Naive B cell (primary cell): ENCODE measurements at regions not wholly inside any gene's neighbourhood (a gene's known extent, or its start where the extent isn't known, plus 50 kb on each side); places are given as distances from the start of the nearest gene placed in this dataset.
"Not testable (repeated sequence)": the region's sequence is repeated elsewhere in the genome, so short reads cannot be mapped to it uniquely, and the experiment has no call there.

ENCODE experiments used
- ATAC-seq, 2 donors: fragments of 150-1000 bp; cut with Tn5 transposase; 2 replicates each; pipeline ENCODE4 v1.10.0; 2021; ENCODE audit warnings: low read depth in 2 of 2, mild to moderate bottlenecking in 2 of 2, moderate library complexity in 2 of 2
- DNase-seq: peaks from one replicate; pipeline ENCODE4 v3.0.0; 2022
- H3K27ac Mint-ChIP-seq, 6 donors: one replicate each; pipeline ENCODE4 v1.8.0; 2020 to 2022; ENCODE audit warnings: mild to moderate bottlenecking in 6 of 6, mixed read lengths in 6 of 6, moderate library complexity in 5 of 6, inconsistent platforms in 2 of 6
- H3K27me3 Mint-ChIP-seq, 3 donors: one replicate each; pipeline ENCODE4 v1.8.0; 2021 to 2022; ENCODE audit warnings: mixed read lengths in 3 of 3, mild to moderate bottlenecking in 1 of 3
- H3K36me3 Mint-ChIP-seq, 2 donors: one replicate each; pipeline ENCODE4 v1.8.0; 2020 to 2022; ENCODE audit warnings: mixed read lengths in 2 of 2, inconsistent platforms in 1 of 2, mild to moderate bottlenecking in 1 of 2
- H3K4me1 Mint-ChIP-seq, 3 donors: one replicate each; pipeline ENCODE4 v1.8.0; 2020 to 2022; ENCODE audit warnings: mixed read lengths in 3 of 3, inconsistent platforms in 1 of 3, mild to moderate bottlenecking in 1 of 3, moderate library complexity in 1 of 3
- H3K4me3 Mint-ChIP-seq, 8 donors: one replicate each; pipeline ENCODE4 v1.8.0; 2020 to 2022; ENCODE audit warnings: mild to moderate bottlenecking in 8 of 8, mixed read lengths in 8 of 8, moderate library complexity in 8 of 8, inconsistent platforms in 2 of 8
- H3K9me3 Mint-ChIP-seq, 7 donors: one replicate each; pipeline ENCODE4 v1.8.0; 2020 to 2022; ENCODE audit warnings: mixed read lengths in 7 of 7, mild to moderate bottlenecking in 5 of 7, inconsistent platforms in 2 of 7, moderate library complexity in 1 of 7

- Mint-ChIP-seq H3K27me3 (no peaks in the 10 kb centered on the region), H3K9me3 (peaks cover 0 to 12% (median 9%) of the 10 kb centered on the region in 7 donors), H3K4me1 (no peaks in the 10 kb centered on the region), H3K36me3 (no peaks in the 10 kb centered on the region), H3K27ac (no peak overlapping the region), H3K4me3 (no peak overlapping the region)
- ATAC-seq (no peak), DNase-seq (no peak)
These were observed 385.0 kb upstream of the TRPC7 start for GRCh38 chr5:136750224-136750862.

GRCh38 chr5:136749016-136749415, 383.7 kb upstream of the TRPC7 start:
- H3K27ac Mint-ChIP-seq, result peak overlapping the region in 1 of 6 donors; percentile 24
- H3K27me3 Mint-ChIP-seq, result no peaks in the 10 kb centered on the region
- H3K9me3 Mint-ChIP-seq, result peaks cover 3 to 12% (median 10%) of the 10 kb centered on the region in 7 donors
- DNase-seq (no peak), ATAC-seq (no peak)
- no peak overlapping the region for H3K4me3 Mint-ChIP-seq
- no peaks in the 10 kb centered on the region for H3K36me3 Mint-ChIP-seq
- H3K4me1 Mint-ChIP-seq, result no peaks in the 10 kb centered on the region

- DNase-seq, result no peak
- H3K27ac Mint-ChIP-seq, result no peak overlapping the region
- ATAC-seq, result no peak
- H3K36me3 Mint-ChIP-seq, result peaks cover 0 to 7% of the 10 kb centered on the region in 2 donors
- no peaks in the 10 kb centered on the region for H3K4me1 Mint-ChIP-seq
- no peaks in the 10 kb centered on the region for H3K27me3 Mint-ChIP-seq
- no peak overlapping the region for H3K4me3 Mint-ChIP-seq
- peaks cover 21 to 34% (median 26%) of the 10 kb centered on the region in 7 donors for H3K9me3 Mint-ChIP-seq
These were observed 377.7 kb upstream of the TRPC7 start for GRCh38 chr5:136743052-136743451.

GRCh38 chr5:136740228-136740627, 374.9 kb upstream of the TRPC7 start:
- ATAC-seq (no peak), DNase-seq (no peak)
- Mint-ChIP-seq H3K9me3 (peaks cover 21 to 36% (median 33%) of the 10 kb centered on the region in 7 donors), H3K36me3 (peaks cover 0 to 11% of the 10 kb centered on the region in 2 donors), H3K4me3 (peak overlapping the region in 1 of 8 donors; percentile 61), H3K27ac (no peak overlapping the region), H3K4me1 (no peaks in the 10 kb centered on the region), H3K27me3 (no peaks in the 10 kb centered on the region)

- peak overlapping the region in 2 of 6 donors; percentile 34 to 85 for H3K27ac Mint-ChIP-seq
- DNase-seq, ATAC-seq, H3K27me3 Mint-ChIP-seq, H3K4me1 Mint-ChIP-seq, H3K4me3 Mint-ChIP-seq: not testable (repeated sequence)
- H3K9me3 Mint-ChIP-seq, result peaks cover 18 to 36% (median 29%) of the 10 kb centered on the region in 7 donors
- H3K36me3 Mint-ChIP-seq, result peaks cover 0 to 11% of the 10 kb centered on the region in 2 donors
These were observed 373.9 kb upstream of the TRPC7 start for GRCh38 chr5:136739271-136739670.

- peaks cover 18 to 33% (median 29%) of the 10 kb centered on the region in 7 donors for H3K9me3 Mint-ChIP-seq
- H3K4me1 Mint-ChIP-seq, result no peaks in the 10 kb centered on the region
- no peaks in the 10 kb centered on the region for H3K27me3 Mint-ChIP-seq
- ATAC-seq, result no peak
- H3K4me3 Mint-ChIP-seq, result no peak overlapping the region
- H3K36me3 Mint-ChIP-seq, result peaks cover 0 to 11% of the 10 kb centered on the region in 2 donors
- DNase-seq, result no peak
- no peak overlapping the region for H3K27ac Mint-ChIP-seq
These were observed 373.5 kb upstream of the TRPC7 start for GRCh38 chr5:136738829-136739228.

- Mint-ChIP-seq H3K4me1 (no peaks in the 10 kb centered on the region), H3K9me3 (peaks cover 5 to 28% (median 13%) of the 10 kb centered on the region in 7 donors), H3K36me3 (peaks cover 0 to 11% of the 10 kb centered on the region in 2 donors), H3K27me3 (no peaks in the 10 kb centered on the region), H3K4me3 (no peak overlapping the region), H3K27ac (no peak overlapping the region)
- DNase-seq (no peak), ATAC-seq (no peak)
These were observed 370.7 kb upstream of the TRPC7 start for GRCh38 chr5:136736021-136736420.

- Mint-ChIP-seq H3K9me3 (peaks cover 5 to 30% (median 12%) of the 10 kb centered on the region in 7 donors), H3K36me3 (peaks cover 0 to 11% of the 10 kb centered on the region in 2 donors)
- H3K27ac Mint-ChIP-seq, DNase-seq, ATAC-seq, H3K27me3 Mint-ChIP-seq, H3K4me1 Mint-ChIP-seq, H3K4me3 Mint-ChIP-seq: not testable (repeated sequence)
These were observed 370.3 kb upstream of the TRPC7 start for GRCh38 chr5:136735611-136736010.

- ATAC-seq (no peak), DNase-seq (no peak)
- H3K27me3 Mint-ChIP-seq, result no peaks in the 10 kb centered on the region
- H3K27ac Mint-ChIP-seq, result no peak overlapping the region
- no peak overlapping the region for H3K4me3 Mint-ChIP-seq
- H3K36me3 Mint-ChIP-seq, result peaks cover 0 to 11% of the 10 kb centered on the region in 2 donors
- H3K9me3 Mint-ChIP-seq, result peaks cover 5 to 30% (median 12%) of the 10 kb centered on the region in 7 donors
- H3K4me1 Mint-ChIP-seq, result no peaks in the 10 kb centered on the region
These were observed 369.3 kb upstream of the TRPC7 start for GRCh38 chr5:136734628-136735027.

- H3K27ac Mint-ChIP-seq, result no peak overlapping the region
- H3K9me3 Mint-ChIP-seq, result peaks cover 0 to 21% (median under 1%) of the 10 kb centered on the region in 7 donors
- no peak for DNase-seq
- peaks cover 0 to 1% of the 10 kb centered on the region in 2 donors for H3K36me3 Mint-ChIP-seq
- H3K27me3 Mint-ChIP-seq, result no peaks in the 10 kb centered on the region
- H3K4me1 Mint-ChIP-seq, result no peaks in the 10 kb centered on the region
- no peak for ATAC-seq
- H3K4me3 Mint-ChIP-seq, result no peak overlapping the region
These were observed 367.4 kb upstream of the TRPC7 start for GRCh38 chr5:136732751-136733150.

GRCh38 chr5:136731241-136731900, 366.0 kb upstream of the TRPC7 start:
- H3K27me3 Mint-ChIP-seq, result no peaks in the 10 kb centered on the region
- no peak overlapping the region for H3K4me3 Mint-ChIP-seq
- H3K36me3 Mint-ChIP-seq, result no peaks in the 10 kb centered on the region
- H3K27ac Mint-ChIP-seq, result no peak overlapping the region
- no peak for DNase-seq
- ATAC-seq, result no peak
- H3K4me1 Mint-ChIP-seq, result no peaks in the 10 kb centered on the region
- peaks cover 0 to 17% (median 0%) of the 10 kb centered on the region in 7 donors for H3K9me3 Mint-ChIP-seq

GRCh38 chr5:136730426-136730825, 365.1 kb upstream of the TRPC7 start:
- no peaks in the 10 kb centered on the region for H3K36me3 Mint-ChIP-seq

GRCh38 chr5:136729901-136730355, 364.6 kb upstream of the TRPC7 start:
- Mint-ChIP-seq H3K27me3 (no peaks in the 10 kb centered on the region), H3K4me3 (no peak overlapping the region), H3K4me1 (no peaks in the 10 kb centered on the region), H3K36me3 (no peaks in the 10 kb centered on the region), H3K27ac (no peak overlapping the region), H3K9me3 (peaks cover 0 to 17% (median 0%) of the 10 kb centered on the region in 7 donors)
- no peak for ATAC-seq
- no peak for DNase-seq

More at GRCh38 chr5:136730426-136730825, 365.1 kb upstream of the TRPC7 start:
- Mint-ChIP-seq H3K27me3 (no peaks in the 10 kb centered on the region), H3K9me3 (peaks cover 0 to 17% (median 0%) of the 10 kb centered on the region in 7 donors), H3K4me1 (no peaks in the 10 kb centered on the region), H3K27ac (no peak overlapping the region), H3K4me3 (no peak overlapping the region)
- DNase-seq (no peak), ATAC-seq (no peak)

- ATAC-seq (no peak), DNase-seq (no peak)
- no peaks in the 10 kb centered on the region for H3K36me3 Mint-ChIP-seq
- peak overlapping the region in 1 of 6 donors; percentile 22 for H3K27ac Mint-ChIP-seq
- H3K4me1 Mint-ChIP-seq, result no peaks in the 10 kb centered on the region
- H3K27me3 Mint-ChIP-seq, result no peaks in the 10 kb centered on the region
- H3K9me3 Mint-ChIP-seq, result peaks cover 0 to 13% (median 0%) of the 10 kb centered on the region in 7 donors
- H3K4me3 Mint-ChIP-seq, result no peak overlapping the region
These were observed 361.2 kb upstream of the TRPC7 start for GRCh38 chr5:136726506-136726905.
